H1 (cell line): ENCODE measurements at regions not wholly inside any gene's neighbourhood (a gene's known extent, or its start where the extent isn't known, plus 50 kb on each side); places are given as distances from the start of the nearest gene placed in this dataset.

Source experiments
- CTCF ChIA-PET: fragments of 300-600 bp; sonication (Branson Sonifier 250); formaldehyde crosslinking; loops from one replicate; lab custom pipeline; 2021; ENCODE audit not compliant: partially characterized antibody; lab: Charles Lee
- POLR2A ChIA-PET: fragments of 300-600 bp; sonication (Branson Sonifier 250); formaldehyde crosslinking; loops from one replicate; lab custom pipeline; 2021; ENCODE audit warnings: inconsistent platforms; ENCODE audit not compliant: partially characterized antibody; lab: Charles Lee
- DNase-seq, 2 experiments: peaks; one replicate each; pipeline versions ENCODE4 v3.0.0 to v3.0.0-alpha.2; 2010 to 2022; ENCODE audit warnings: low spot score in 2 of 2, low read depth in 1 of 2, mixed read lengths in 1 of 2
- FAIRE-seq: peaks from 2 replicates; lab custom pipeline; 2011; peaks lifted over from hg19 to GRCh38; lab: Jason Lieb, UNC
- H2AFZ ChIP-seq: 2 replicates; pipeline ENCODE4 v1.8.1; 2012; ENCODE audit warnings: low read length, inconsistent platforms
- H2AK5ac ChIP-seq: 2 replicates; pipeline ENCODE4 v1.6.1; 2013; ENCODE audit warnings: low read depth, low read length
- H2BK120ac ChIP-seq: replicated peaks from 2 replicates; pipeline ENCODE3; 2013; ENCODE audit warnings: low read depth, low read length, inconsistent platforms
- H2BK12ac ChIP-seq: 2 replicates; pipeline ENCODE4 v1.6.1; 2013; ENCODE audit warnings: low read depth, low read length
- H2BK15ac ChIP-seq: 2 replicates; pipeline ENCODE4 v1.6.1; 2013; ENCODE audit warnings: low read length
- H2BK20ac ChIP-seq: 2 replicates; pipeline ENCODE4 v1.6.1; 2013; ENCODE audit warnings: low read length
- H2BK5ac ChIP-seq: 2 replicates; pipeline ENCODE4 v1.6.1; 2013; ENCODE audit warnings: low read depth, low read length
- H3K14ac ChIP-seq: 2 replicates; pipeline ENCODE4 v1.6.1; 2013; ENCODE audit warnings: inconsistent platforms; ENCODE audit not compliant: insufficient read length
- H3K18ac ChIP-seq: 2 replicates; pipeline ENCODE4 v1.6.1; 2013; ENCODE audit warnings: low read length; ENCODE audit errors: extremely low read depth
- H3K23ac ChIP-seq: 2 replicates; pipeline ENCODE4 v1.6.1; 2013; ENCODE audit warnings: inconsistent platforms; ENCODE audit not compliant: insufficient read length
- H3K23me2 ChIP-seq: 2 replicates; pipeline ENCODE4 v1.6.1; 2013; ENCODE audit warnings: low read depth, low read length
- H3K27ac ChIP-seq: 2 replicates; pipeline ENCODE4 v1.6.1; 2011; ENCODE audit warnings: low read depth, low read length, inconsistent platforms
- H3K27me3 ChIP-seq, 4 experiments: replicated peaks in 1 of 4; 1 replicate in 1 of 4; 2 replicates in 3 of 4; pipeline versions ENCODE4 v1.6.1 to v1.8.1; 2011 to 2013; ENCODE audit warnings: low read length in 3 of 4, mild to moderate bottlenecking in 3 of 4, inconsistent platforms in 2 of 4, mixed read lengths in 2 of 4, moderate library complexity in 1 of 4; ENCODE audit not compliant: control insufficient read depth in 3 of 4, insufficient read depth in 3 of 4; ENCODE audit errors: extremely low read depth in 1 of 4
- H3K36me3 ChIP-seq, 4 experiments: 2 replicates each; pipeline versions ENCODE4 v1.6.1 to v1.8.1; 2011 to 2013; ENCODE audit warnings: mild to moderate bottlenecking in 4 of 4, low read length in 3 of 4, moderate library complexity in 2 of 4, control low read depth in 1 of 4, inconsistent platforms in 1 of 4; ENCODE audit not compliant: insufficient read depth in 4 of 4, control insufficient read depth in 2 of 4
- H3K4ac ChIP-seq: replicated peaks from 2 replicates; pipeline ENCODE3; 2013; ENCODE audit warnings: low read length, low read depth, mixed read lengths, inconsistent platforms; ENCODE audit not compliant: insufficient read length
- H3K4me1 ChIP-seq, 4 experiments: replicated peaks in 1 of 4; 1 replicate in 1 of 4; 2 replicates in 3 of 4; pipeline versions ENCODE4 v1.6.1 to v1.8.1; 2011 to 2013; ENCODE audit warnings: low read length in 3 of 4, inconsistent platforms in 2 of 4, mixed read lengths in 1 of 4; ENCODE audit not compliant: insufficient read depth in 4 of 4, control insufficient read depth in 3 of 4
- H3K4me2 ChIP-seq, 2 experiments: 2 replicates each; pipeline versions ENCODE4 v1.6.1 to v1.8.1; 2011 to 2013; ENCODE audit warnings: low read depth in 2 of 2, low read length in 2 of 2, control low read depth in 1 of 2, inconsistent platforms in 1 of 2, mild to moderate bottlenecking in 1 of 2; ENCODE audit not compliant: insufficient read depth in 1 of 2
- H3K4me3 ChIP-seq, 4 experiments: fragments of 200-600, 300-600 bp in 1 of 4; sonication (generic), shearing (Covaris generic), sonication (Bioruptor Twin) in 1 of 4; 2 replicates each; pipeline versions ENCODE4 v1.5.1 to v1.8.1; 2011 to 2016; ENCODE audit warnings: low read length in 4 of 4, low read depth in 3 of 4, control low read depth in 2 of 4, inconsistent platforms in 2 of 4, mild to moderate bottlenecking in 2 of 4, mixed read lengths in 1 of 4, moderate library complexity in 1 of 4; ENCODE audit not compliant: insufficient read depth in 2 of 4; ENCODE audit errors: extremely low read depth in 1 of 4
- H3K56ac ChIP-seq: replicated peaks from 2 replicates; pipeline ENCODE3; 2013; ENCODE audit warnings: low read depth, mild to moderate bottlenecking, mixed read lengths, low read length, inconsistent platforms; ENCODE audit not compliant: insufficient read length
- H3K79me1 ChIP-seq: 2 replicates; pipeline ENCODE4 v1.6.1; 2013; ENCODE audit warnings: low read depth, low read length, control low read depth
- H3K79me2 ChIP-seq, 2 experiments: 2 replicates each; pipeline versions ENCODE4 v1.6.1 to v1.8.1; 2012 to 2013; ENCODE audit warnings: low read length in 2 of 2, mild to moderate bottlenecking in 2 of 2, inconsistent platforms in 1 of 2; ENCODE audit not compliant: insufficient read depth in 2 of 2, control insufficient read depth in 1 of 2
- H3K9ac ChIP-seq, 4 experiments: replicated peaks in 1 of 4; 1 replicate in 1 of 4; 2 replicates in 3 of 4; pipeline versions ENCODE4 v1.6.1 to v1.8.1; 2011 to 2013; ENCODE audit warnings: low read depth in 3 of 4, low read length in 3 of 4, control low read depth in 2 of 4, mild to moderate bottlenecking in 2 of 4, moderate library complexity in 2 of 4, inconsistent platforms in 1 of 4; ENCODE audit errors: extremely low read depth in 1 of 4
- H3K9me3 ChIP-seq, 2 experiments: 2 replicates each; pipeline versions ENCODE4 v1.6.1 to v1.8.1; 2012 to 2013; ENCODE audit warnings: mild to moderate bottlenecking in 2 of 2, moderate library complexity in 2 of 2, control low read depth in 1 of 2, inconsistent platforms in 1 of 2, low read depth in 1 of 2, low read length in 1 of 2, mixed read lengths in 1 of 2; ENCODE audit not compliant: insufficient read depth in 2 of 2
- H4K20me1 ChIP-seq, 2 experiments: replicated peaks in 1 of 2; 2 replicates each; pipeline versions ENCODE3 to v1.8.1; 2011 to 2013; ENCODE audit warnings: inconsistent platforms in 2 of 2, low read length in 2 of 2, mild to moderate bottlenecking in 1 of 2; ENCODE audit not compliant: insufficient read depth in 2 of 2, control insufficient read depth in 1 of 2
- H4K5ac ChIP-seq: 2 replicates; pipeline ENCODE4 v1.6.1; 2013; ENCODE audit warnings: low read length, low read depth, mixed read lengths, inconsistent platforms; ENCODE audit not compliant: insufficient read length
- H4K8ac ChIP-seq: 2 replicates; pipeline ENCODE4 v1.8.0; 2013; ENCODE audit warnings: mild to moderate bottlenecking, moderate library complexity, low read length, inconsistent platforms; ENCODE audit not compliant: insufficient read depth; ENCODE audit errors: extremely low read depth
- H4K91ac ChIP-seq: replicated peaks from 2 replicates; pipeline ENCODE3; 2013; ENCODE audit warnings: low read length, mixed read lengths, inconsistent platforms; ENCODE audit not compliant: insufficient read length
- ASH2L ChIP-seq: fragments of 200-600, 300-600 bp; sonication (generic); IDR thresholded peaks from one replicate; pipeline ENCODE4 v1.7.1; 2017; ENCODE audit warnings: low read length
- ATF2 ChIP-seq: IDR thresholded peaks from 2 replicates; pipeline ENCODE4 v1.6.1; 2012; ENCODE audit warnings: low read length, inconsistent platforms
- EP300 ChIP-seq, 2 experiments: IDR thresholded peaks; 1 replicate in 1 of 2; 2 replicates in 1 of 2; pipeline ENCODE4 v1.6.1; 2011 to 2012; ENCODE audit warnings: low read depth in 2 of 2, low read length in 2 of 2, mild to moderate bottlenecking in 2 of 2, borderline replicate concordance in 1 of 2, inconsistent platforms in 1 of 2, moderate library complexity in 1 of 2
- EZH2 ChIP-seq: fragments of 200-600 bp; sonication (generic); IDR thresholded peaks from 2 replicates; pipeline ENCODE4 v1.7.1; 2012; ENCODE audit warnings: low read depth, mild to moderate bottlenecking, moderate library complexity, low read length, inconsistent platforms; ENCODE audit not compliant: severe bottlenecking
- KDM4A ChIP-seq: IDR thresholded peaks from one replicate; pipeline ENCODE4 v1.7.1; 2012; ENCODE audit warnings: low read depth, mild to moderate bottlenecking, moderate library complexity, low read length, inconsistent platforms; ENCODE audit not compliant: severe bottlenecking
- POLR2A ChIP-seq, 2 experiments: IDR thresholded peaks; 1 replicate in 1 of 2; 2 replicates in 1 of 2; pipeline ENCODE4 v1.6.1; 2011; ENCODE audit warnings: low read depth in 2 of 2, low read length in 2 of 2, mild to moderate bottlenecking in 2 of 2; ENCODE audit errors: control extremely low read depth in 1 of 2
- SIN3A ChIP-seq, 2 experiments: IDR thresholded peaks in 1 of 2; conservative IDR thresholded peaks in 1 of 2; 2 replicates each; pipeline ENCODE4 v1.6.1; 2011 to 2012; ENCODE audit warnings: low read length in 2 of 2, improper control_type of control experiment in 1 of 2, low read depth in 1 of 2, mild to moderate bottlenecking in 1 of 2
- WGBS, 2 experiments: shearing (Covaris generic) in 1 of 2; methylation state at CpG; one replicate each; pipeline versions ENCODE4 v1.1.6 to v1.1.7; 2013 to 2015; ENCODE audit warnings: low lambda C conversion rate in 2 of 2, mixed read lengths in 2 of 2, inconsistent platforms in 1 of 2, low coverage in 1 of 2, missing lambda C conversion rate in 1 of 2; ENCODE audit not compliant: insufficient replicate concordance in 2 of 2, insufficient coverage in 1 of 2, insufficient read length in 1 of 2; ENCODE audit errors: extremely low coverage in 1 of 2, missing lambda C conversion rate in 1 of 2; 5-methylcytosine and 5-hydroxymethylcytosine counted together
- TF ChIP-seq, protein P1 (sequence below): IDR thresholded peaks from 2 replicates; pipeline ENCODE4 v1.6.1; 2011; ENCODE audit warnings: low read length, improper control_type of control experiment

DNA sequence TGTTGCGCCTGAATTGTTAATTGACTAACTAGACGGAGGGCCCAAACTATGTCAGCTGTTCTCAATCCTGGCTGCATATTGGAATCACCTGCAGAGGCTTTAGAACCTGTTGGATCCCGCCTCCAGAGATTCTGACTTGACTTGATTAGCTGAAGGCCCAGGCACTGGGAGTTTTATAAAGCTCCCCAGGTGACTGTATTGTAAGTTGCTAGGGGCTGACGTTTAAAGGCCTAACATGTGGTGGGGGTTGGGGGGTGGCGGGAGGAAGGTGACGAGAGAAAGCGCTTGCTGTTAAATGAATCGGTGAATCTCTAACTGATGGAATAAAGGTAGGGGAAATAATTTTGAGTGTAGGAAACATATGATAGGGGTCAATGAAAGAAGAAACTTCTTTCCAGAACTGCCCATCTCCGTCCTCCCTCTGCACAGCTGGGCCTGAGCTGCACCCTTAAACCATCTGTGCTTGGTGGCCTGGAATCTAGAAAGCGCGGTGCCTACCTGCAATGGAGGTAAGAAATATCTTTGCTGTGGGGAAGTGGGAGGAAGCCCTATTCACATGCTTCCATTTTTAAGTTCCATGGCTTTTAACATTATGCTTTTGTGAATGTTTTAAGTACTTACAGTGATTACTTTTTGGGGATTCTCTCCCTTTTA, 225.0 kb upstream of the FAM3C start:
- Histone ChIP-seq H3K4me2 (peak overlapping the region; percentile 56), H3K27ac (peak overlapping the region; percentile 26; the same call in 1 of the 2 replicates)
- CTCF ChIA-PET = interaction anchor here (0.7 kb wide), 1 partner anchor 156 kb away, joined by 3 read pairs; no protein-coding TSS in a partner anchor
- TF ChIP-seq POLR2A (IDR thresholded peaks at IDR 0.05; ENCODE audit: control extremely low read depth in 1 of 2, low read depth in 2 of 2, low read length in 2 of 2) (0 out of 3 replicates have a peak, but pooled peaks of 1 of the 2 experiments have one; percentile 21), ASH2L (peak; percentile 86), SIN3A (conservative IDR thresholded peaks at IDR 0.05 in 1 of 2, IDR thresholded peaks at IDR 0.05 in 1 of 2; ENCODE audit: low read depth in 1 of 2, low read length in 2 of 2) (peak in 1 of 2 experiments; percentile 75; a peak in 1 of 4 replicates), KDM4A (peak; percentile 18), EZH2 (no peak), EP300 (IDR thresholded peaks at IDR 0.05; ENCODE audit: borderline replicate concordance in 1 of 2, low read depth in 2 of 2, low read length in 2 of 2) (peak in 1 of 2 experiments; percentile 52; a peak in 1 of 3 replicates), ATF2 (0 out of 2 replicates have a peak, but pooled peaks have one; percentile 36)
- TF ChIP-seq, protein P1, sequence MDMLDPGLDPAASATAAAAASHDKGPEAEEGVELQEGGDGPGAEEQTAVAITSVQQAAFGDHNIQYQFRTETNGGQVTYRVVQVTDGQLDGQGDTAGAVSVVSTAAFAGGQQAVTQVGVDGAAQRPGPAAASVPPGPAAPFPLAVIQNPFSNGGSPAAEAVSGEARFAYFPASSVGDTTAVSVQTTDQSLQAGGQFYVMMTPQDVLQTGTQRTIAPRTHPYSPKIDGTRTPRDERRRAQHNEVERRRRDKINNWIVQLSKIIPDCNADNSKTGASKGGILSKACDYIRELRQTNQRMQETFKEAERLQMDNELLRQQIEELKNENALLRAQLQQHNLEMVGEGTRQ = no peak

More for the DNA sequence above, 225.0 kb upstream of the FAM3C start:
- Histone ChIP-seq H3K23ac (no peak overlapping the region), H4K91ac (no peak overlapping the region), H2BK15ac (no peak overlapping the region), H3K4me3 (peak overlapping the region; percentile 24 to 47 (median 28); a peak in 6 of 8 replicates), H3K79me1 (no peaks in the 10 kb centered on the region), H3K4ac (peak overlapping the region; percentile 57), H3K14ac (no peak overlapping the region), H2BK12ac (peak overlapping the region; percentile 65; the same call in 1 of the 2 replicates), H2AK5ac (no peak overlapping the region), H3K27me3 (no peaks in the 10 kb centered on the region), H3K56ac (no peak overlapping the region), H4K5ac (peak overlapping the region; percentile 3), H3K79me2 (no peaks in the 10 kb centered on the region; a peak in 1 of 4 replicates), H3K4me1 (peaks cover 0 to 7% (median 1%) of the 10 kb centered on the region in 4 experiments; a peak in 3 of 7 replicates), H2BK5ac (peak overlapping the region; percentile 44; the same call in 1 of the 2 replicates), H4K8ac (peak overlapping the region; percentile 81), H2AFZ (peak overlapping the region; percentile 58), H2BK20ac (peak overlapping the region; percentile 27; the same call in 1 of the 2 replicates), H4K20me1 (no peaks in the 10 kb centered on the region), H3K9ac (peak overlapping the region in 2 of 4 experiments; percentile 25 to 31; a peak in 2 of 7 replicates), H3K23me2 (no peaks in the 10 kb centered on the region), H2BK120ac (peak overlapping the region; percentile 61), H3K18ac (no peak overlapping the region), H3K36me3 (no peaks in the 10 kb centered on the region; a peak in 1 of 8 replicates), H3K9me3 (peaks cover 3 to 5% of the 10 kb centered on the region in 2 experiments; a peak in 3 of 4 replicates)
- WGBS, 2 experiments = 34% methylated on average over 11 of the region's 11 CpGs; no CpG with 5 or more reads in 1 of the 2 experiments
- FAIRE-seq (peak; percentile 86), DNase-seq (peak; percentile 10 to 51)
- POLR2A ChIA-PET = interaction anchor here (1.2 kb wide), 1 partner anchor 12 kb away, joined by 5 read pairs; no protein-coding TSS in a partner anchor
